GM12878 (cell line): ENCODE measurements at regions not wholly inside any gene's neighbourhood (a gene's known extent, or its start where the extent isn't known, plus 50 kb on each side); places are given as distances from the start of the nearest gene placed in this dataset.

Experiments used
- ATAC-seq: fragments of 200-7000 bp; cut with Tn5 transposase; 3 replicates; pipeline ENCODE4 v1.9.1; 2020; ENCODE audit warnings: mild to moderate bottlenecking, moderate library complexity
- BruUV-seq: library from RNA; stranded (reverse); fragments of 400-500 nt; replicated peaks from 2 replicates; lab custom pipeline; 2021; lab: Mats Ljungman, UMichigan
- CTCF ChIA-PET: fragments of 300-600 bp; sonication (Branson Sonifier 250); formaldehyde crosslinking; extraction: SDS; loops from one replicate; lab custom pipeline; 2021; ENCODE audit warnings: inconsistent platforms; lab: Yijun Ruan, JAX
- POLR2A ChIA-PET: fragments of 350-600 bp; formaldehyde crosslinking; extraction: SDS; loops from one replicate; lab custom pipeline; 2021; ENCODE audit warnings: inconsistent platforms; lab: Charles Lee
- RAD21 ChIA-PET: fragments of 300-600 bp; sonication (Branson Sonifier 250); formaldehyde crosslinking; loops from one replicate; lab custom pipeline; 2023; ENCODE audit warnings: antibody characterized with exemption; ENCODE audit not compliant: unreplicated experiment; lab: Charles Lee
- SMC1A ChIA-PET: fragments of 300-600 bp; sonication (Branson Sonifier 250); formaldehyde crosslinking; loops from one replicate; lab custom pipeline; 2023; ENCODE audit not compliant: unreplicated experiment, uncharacterized antibody; lab: Charles Lee
- DNase-seq: peaks from one replicate; pipeline ENCODE4 v3.0.0-alpha.2; 2011; ENCODE audit warnings: low read depth, low spot score
- FAIRE-seq: peaks from 3 replicates; lab custom pipeline; 2011; peaks lifted over from hg19 to GRCh38; lab: Jason Lieb, UNC
- H2AFZ ChIP-seq: 2 replicates; pipeline ENCODE4 v1.6.0; 2011; ENCODE audit warnings: low read depth, low read length, control low read depth; ENCODE audit not compliant: control insufficient read depth
- H3K27ac ChIP-seq: 2 replicates; pipeline ENCODE4 v1.5.1; 2011; ENCODE audit warnings: control low read depth; ENCODE audit not compliant: control insufficient read depth, insufficient read depth
- H3K27me3 ChIP-seq, 2 experiments: replicated peaks in 1 of 2; 2 replicates each; pipeline versions ENCODE4 v1.6.0 to v1.6.1; 2011; ENCODE audit warnings: low read length in 1 of 2; ENCODE audit not compliant: control insufficient read depth in 2 of 2, insufficient read depth in 2 of 2
- H3K36me3 ChIP-seq, 2 experiments: 2 replicates each; pipeline ENCODE4 v1.5.1; 2011; ENCODE audit warnings: low read length in 1 of 2; ENCODE audit not compliant: control insufficient read depth in 2 of 2, insufficient read depth in 2 of 2
- H3K4me1 ChIP-seq: 2 replicates; pipeline ENCODE4 v1.6.1; 2011; ENCODE audit warnings: mild to moderate bottlenecking, low read length, moderate library complexity, mixed read lengths; ENCODE audit not compliant: control insufficient read depth, insufficient read depth
- H3K4me2 ChIP-seq: 2 replicates; pipeline ENCODE4 v1.6.0; 2011; ENCODE audit warnings: control low read depth; ENCODE audit not compliant: control insufficient read depth, insufficient read depth
- H3K4me3 ChIP-seq: fragments of 200-600 bp; sonication (generic); 2 replicates; pipeline ENCODE4 v1.5.1; 2016
- H3K79me2 ChIP-seq: 2 replicates; pipeline ENCODE4 v1.6.0; 2011; ENCODE audit warnings: low read length; ENCODE audit not compliant: control insufficient read depth, insufficient read depth
- H3K9ac ChIP-seq: 2 replicates; pipeline ENCODE4 v1.8.0; 2011; ENCODE audit warnings: low read length, control low read depth, mixed read lengths; ENCODE audit not compliant: control insufficient read depth, insufficient read depth
- H3K9me3 ChIP-seq: replicated peaks from 3 replicates; pipeline ENCODE4 v1.5.1; 2011; ENCODE audit warnings: mild to moderate bottlenecking, low read length; ENCODE audit not compliant: control insufficient read depth, insufficient read depth
- H4K20me1 ChIP-seq: 2 replicates; pipeline ENCODE4 v1.6.0; 2011; ENCODE audit not compliant: control insufficient read depth, insufficient read depth
- CEBPB ChIP-seq, 2 experiments: fragments of 150-350 bp in 1 of 2; IDR thresholded peaks; 2 replicates each; pipeline ENCODE4 v1.6.1; 2012 to 2014; ENCODE audit warnings: low read depth in 2 of 2, low read length in 2 of 2, borderline replicate concordance in 1 of 2, inconsistent platforms in 1 of 2
- CHD1 ChIP-seq: IDR thresholded peaks from 2 replicates; pipeline ENCODE4 v1.6.1; 2012; ENCODE audit warnings: low read depth, low read length, improper control_type of control experiment
- ELK1 ChIP-seq: IDR thresholded peaks from 2 replicates; pipeline ENCODE4 v1.6.1; 2012; ENCODE audit warnings: low read depth, low read length, improper control_type of control experiment
- KAT2A ChIP-seq: conservative IDR thresholded peaks from 2 replicates; pipeline ENCODE4 v1.6.1; 2011; ENCODE audit warnings: low read depth, low read length; ENCODE audit not compliant: control insufficient read depth
- MEF2B ChIP-seq: fragments of 450-650 bp; IDR thresholded peaks from 2 replicates; pipeline ENCODE4 v1.6.1; 2018; ENCODE audit warnings: mild to moderate bottlenecking, moderate library complexity; ENCODE audit not compliant: partially characterized antibody, poor library complexity, severe bottlenecking
- MLLT1 ChIP-seq: fragments of 450-650 bp; IDR thresholded peaks from 2 replicates; pipeline ENCODE4 v1.6.1; 2016; ENCODE audit warnings: mild to moderate bottlenecking
- RUNX3 ChIP-seq: IDR thresholded peaks from 2 replicates; pipeline ENCODE4 v1.6.1; 2012; ENCODE audit warnings: low read length, inconsistent platforms
- SRF ChIP-seq, 2 experiments: IDR thresholded peaks; 2 replicates each; pipeline ENCODE4 v1.6.1; 2011; ENCODE audit warnings: low read depth in 2 of 2, low read length in 2 of 2, mild to moderate bottlenecking in 1 of 2, moderate library complexity in 1 of 2
- ZBTB40 ChIP-seq: fragments of 450-650 bp; IDR thresholded peaks from 2 replicates; pipeline ENCODE4 v1.6.1; 2016; ENCODE audit warnings: mild to moderate bottlenecking, moderate library complexity, borderline replicate concordance
- ZNF592 ChIP-seq: fragments of 450-650 bp; IDR thresholded peaks from 2 replicates; pipeline ENCODE4 v1.6.1; 2017; ENCODE audit warnings: mild to moderate bottlenecking, moderate library complexity
- WGBS: methylation state at CpG from one replicate; pipeline ENCODE4 v1.1.6; 2016; ENCODE audit warnings: low lambda C conversion rate; ENCODE audit not compliant: insufficient replicate concordance, insufficient coverage; ENCODE audit errors: missing lambda C conversion rate; 5-methylcytosine and 5-hydroxymethylcytosine counted together
- in situ Hi-C: fragments of 300-500 bp; cut with MboI; formaldehyde crosslinking; loops from 9 replicates; pipeline ENCODE4 v1.14.3; 2018; ENCODE audit warnings: mixed read lengths
- intact Hi-C: fragments of 100-400 bp; cut with micrococcal nuclease; formaldehyde crosslinking; loops from one replicate; pipeline ENCODE4 v1.14.2; 2022; ENCODE audit not compliant: unreplicated experiment

- TF ChIP-seq ZBTB40 (no peak), KAT2A (no peak), CHD1 (no peak)
These were observed 343.8 kb downstream of the PID1 start (continued) for GRCh38 chr2:228927028-228928010.

- 42% methylated on average over 4 of the region's 4 CpGs for WGBS
- CTCF ChIA-PET, result no interaction called here
- TF ChIP-seq RUNX3 (no peak), ELK1 (no peak), MLLT1 (no peak), MEF2B (no peak), CEBPB (IDR thresholded peaks at IDR 0.05; ENCODE audit: borderline replicate concordance in 1 of 2, low read depth in 2 of 2, low read length in 2 of 2) (no peak), ZNF592 (no peak), SRF (IDR thresholded peaks at IDR 0.05; ENCODE audit: low read depth in 2 of 2, low read length in 2 of 2) (no peak)
These were observed 351.3 kb downstream of the PID1 start for GRCh38 chr2:228919808-228920207.

More at GRCh38 chr2:228919808-228920207, 351.3 kb downstream of the PID1 start:
- POLR2A ChIA-PET, result no interaction called here
- DNase-seq (no peak), ATAC-seq (no peak), FAIRE-seq (no peak)
- in situ Hi-C loops (no loop called here), intact Hi-C loops (no loop called here)
- no peaks in the 10 kb centered on the region for H3K4me1 ChIP-seq
- H3K27ac ChIP-seq, result no peak overlapping the region
- SMC1A ChIA-PET, result no interaction called here
- H3K9ac ChIP-seq, result no peak overlapping the region
- no peaks in the 10 kb centered on the region for H3K79me2 ChIP-seq
- H3K4me3 ChIP-seq, result no peak overlapping the region
- H3K9me3 ChIP-seq, result no peaks in the 10 kb centered on the region
- H3K36me3 ChIP-seq, result no peaks in the 10 kb centered on the region
- no peak overlapping the region for H2AFZ ChIP-seq
- no peak overlapping the region for H3K4me2 ChIP-seq
- RAD21 ChIA-PET, result no interaction called here
- H3K27me3 ChIP-seq, result no peaks in the 10 kb centered on the region
- no TSS peak for BruUV-seq
- no peaks in the 10 kb centered on the region for H4K20me1 ChIP-seq
